ENCODE measurements at regions not wholly inside any gene's neighbourhood (a gene's known extent, or its start where the extent isn't known, plus 50 kb on each side); places are given as distances from the start of the nearest gene placed in this dataset.
A peak's percentile ranks its signal among the peaks of the same experiment; 100 is the strongest.

DNA sequence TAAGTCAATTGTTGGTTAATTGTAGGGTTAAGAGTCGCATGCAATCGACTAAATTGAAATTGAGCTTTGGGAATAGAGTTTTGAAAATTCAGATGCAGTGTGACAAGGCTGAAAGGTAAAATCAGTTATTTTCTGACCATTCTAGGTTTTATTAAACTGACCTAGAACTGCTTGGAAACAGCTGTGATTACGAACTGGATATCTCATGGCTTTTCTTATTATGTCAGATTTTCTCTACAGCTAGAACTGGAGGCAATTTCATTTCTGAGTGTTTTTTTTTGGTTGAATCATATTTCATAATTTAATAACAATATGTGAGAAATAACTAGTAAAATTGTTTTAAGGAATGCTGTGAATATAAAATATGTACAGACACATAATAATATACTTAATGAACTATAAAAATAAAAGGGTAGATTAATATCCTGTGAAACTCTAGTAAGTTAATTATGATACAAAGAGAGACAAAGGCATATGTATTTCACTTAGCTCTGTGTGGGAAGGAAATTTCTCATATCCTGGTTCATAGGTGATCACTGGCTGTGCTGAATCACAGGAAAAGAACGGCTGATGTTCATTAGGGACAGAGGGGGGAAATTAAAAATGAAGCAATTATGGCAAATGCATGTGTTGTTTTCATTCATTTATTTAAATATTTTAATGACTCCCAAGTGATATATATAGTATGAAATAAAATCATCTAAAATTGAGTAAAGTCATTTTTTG, 403.2 kb downstream of the ZIC1 start:
- TF ChIP-seq, protein P1, sequence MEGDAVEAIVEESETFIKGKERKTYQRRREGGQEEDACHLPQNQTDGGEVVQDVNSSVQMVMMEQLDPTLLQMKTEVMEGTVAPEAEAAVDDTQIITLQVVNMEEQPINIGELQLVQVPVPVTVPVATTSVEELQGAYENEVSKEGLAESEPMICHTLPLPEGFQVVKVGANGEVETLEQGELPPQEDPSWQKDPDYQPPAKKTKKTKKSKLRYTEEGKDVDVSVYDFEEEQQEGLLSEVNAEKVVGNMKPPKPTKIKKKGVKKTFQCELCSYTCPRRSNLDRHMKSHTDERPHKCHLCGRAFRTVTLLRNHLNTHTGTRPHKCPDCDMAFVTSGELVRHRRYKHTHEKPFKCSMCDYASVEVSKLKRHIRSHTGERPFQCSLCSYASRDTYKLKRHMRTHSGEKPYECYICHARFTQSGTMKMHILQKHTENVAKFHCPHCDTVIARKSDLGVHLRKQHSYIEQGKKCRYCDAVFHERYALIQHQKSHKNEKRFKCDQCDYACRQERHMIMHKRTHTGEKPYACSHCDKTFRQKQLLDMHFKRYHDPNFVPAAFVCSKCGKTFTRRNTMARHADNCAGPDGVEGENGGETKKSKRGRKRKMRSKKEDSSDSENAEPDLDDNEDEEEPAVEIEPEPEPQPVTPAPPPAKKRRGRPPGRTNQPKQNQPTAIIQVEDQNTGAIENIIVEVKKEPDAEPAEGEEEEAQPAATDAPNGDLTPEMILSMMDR (IDR thresholded peaks at IDR 0.05; ENCODE audit: insufficient read depth, low read depth, low read length, missing control alignments), result no peak
- no peak overlapping the region for H3K4me3 ChIP-seq (ENCODE audit: low read depth, low read length)
- no peak for DNase-seq (ENCODE audit: low read depth)

DNA sequence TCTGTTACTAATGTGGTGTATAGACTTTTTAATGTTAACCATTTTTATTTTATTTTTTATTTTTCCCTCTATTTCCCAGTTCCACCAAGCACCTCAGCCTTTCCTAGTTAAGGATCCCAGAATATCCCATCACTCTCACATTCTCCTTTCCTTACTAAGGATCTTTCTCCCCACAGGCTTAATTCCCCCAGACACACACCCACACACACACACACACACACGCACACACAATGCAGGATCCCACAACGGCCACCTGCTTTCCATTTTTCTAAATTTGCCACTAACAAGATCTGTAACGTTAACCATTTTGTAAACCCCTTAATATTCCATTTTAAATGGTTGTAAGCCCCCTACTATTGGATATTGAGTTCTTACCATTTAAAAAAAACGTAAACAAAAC, 404.1 kb downstream of the ZIC1 start:
- DNase-seq (ENCODE audit: low read depth), result no peak
- H3K4me3 ChIP-seq (ENCODE audit: low read depth, low read length), result no peak overlapping the region
- TF ChIP-seq, protein P1 (IDR thresholded peaks at IDR 0.05; ENCODE audit: insufficient read depth, low read depth, low read length, missing control alignments), result no peak

DNA sequence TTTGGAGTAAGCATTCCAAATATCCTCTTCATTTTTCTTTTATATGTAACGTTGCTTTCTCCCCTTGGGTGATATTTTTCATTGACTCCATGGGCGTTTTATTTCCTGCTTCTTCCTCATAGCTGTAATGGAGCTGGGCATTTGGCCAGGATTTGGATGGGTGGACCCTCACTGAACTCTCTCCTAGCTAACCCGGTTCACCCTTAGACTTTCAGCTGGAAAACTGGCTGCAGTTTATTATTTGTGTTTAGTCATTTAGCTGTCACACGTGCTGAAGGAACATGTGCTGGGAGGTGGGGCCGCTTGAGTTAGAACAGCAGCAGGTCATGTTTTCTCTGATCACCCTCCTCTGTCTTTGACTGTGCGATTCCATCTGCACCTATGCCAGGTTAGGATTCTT, 407.6 kb downstream of the ZIC1 start:
- DNase-seq (ENCODE audit: low read depth), result no peak
- TF ChIP-seq, protein P1 (IDR thresholded peaks at IDR 0.05; ENCODE audit: insufficient read depth, low read depth, low read length, missing control alignments), result no peak
- H3K4me3 ChIP-seq (ENCODE audit: low read depth, low read length), result no peak overlapping the region

DNA sequence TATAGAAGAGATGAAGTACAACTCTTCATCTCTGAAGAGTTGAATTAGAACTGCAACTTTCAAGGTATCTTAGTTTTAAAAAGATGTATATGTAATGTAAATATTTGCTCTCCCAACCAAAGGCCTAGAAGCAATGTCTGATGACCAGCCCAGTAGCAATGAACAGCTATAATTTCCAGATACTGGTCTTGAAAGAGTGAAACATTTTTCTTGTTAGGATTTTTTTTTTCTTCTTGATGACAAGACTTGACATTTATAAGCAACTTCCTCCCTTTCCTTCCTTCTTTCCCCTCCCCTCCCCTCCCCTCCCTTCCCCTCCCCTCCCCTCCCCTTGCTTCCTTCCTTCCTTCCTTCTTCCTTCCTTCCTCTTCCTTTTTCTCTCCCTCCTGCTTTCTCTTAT, 423.4 kb downstream of the ZIC1 start:
- H3K4me3 ChIP-seq (ENCODE audit: low read depth, low read length), result no peak overlapping the region
- TF ChIP-seq, protein P1 (IDR thresholded peaks at IDR 0.05; ENCODE audit: insufficient read depth, low read depth, low read length, missing control alignments), result no peak
- no peak for DNase-seq (ENCODE audit: low read depth)

DNA sequence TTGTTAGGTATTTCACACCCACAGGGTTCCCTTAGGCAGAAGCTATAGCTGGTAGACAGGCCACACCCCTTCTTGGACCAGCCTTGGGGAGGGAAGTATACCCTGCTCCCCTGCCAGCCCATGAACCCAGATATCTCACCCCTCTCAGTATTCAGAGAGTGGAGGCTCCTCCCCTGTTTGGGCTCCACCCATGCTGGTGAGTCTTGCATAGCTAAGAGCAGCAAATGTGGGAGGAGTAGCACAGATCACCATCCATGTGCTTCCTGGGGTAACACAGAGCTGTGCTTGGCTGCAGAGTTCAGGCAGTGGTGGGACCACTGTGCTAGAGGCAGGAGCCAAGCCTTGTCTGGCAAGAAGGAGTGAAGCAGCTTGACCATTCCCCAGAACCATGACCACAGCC, 427.2 kb downstream of the ZIC1 start:
- DNase-seq (ENCODE audit: low read depth), result no peak
- no peak overlapping the region for H3K4me3 ChIP-seq (ENCODE audit: low read depth, low read length)
- TF ChIP-seq, protein P1 (IDR thresholded peaks at IDR 0.05; ENCODE audit: insufficient read depth, low read depth, low read length, missing control alignments), result no peak

DNA sequence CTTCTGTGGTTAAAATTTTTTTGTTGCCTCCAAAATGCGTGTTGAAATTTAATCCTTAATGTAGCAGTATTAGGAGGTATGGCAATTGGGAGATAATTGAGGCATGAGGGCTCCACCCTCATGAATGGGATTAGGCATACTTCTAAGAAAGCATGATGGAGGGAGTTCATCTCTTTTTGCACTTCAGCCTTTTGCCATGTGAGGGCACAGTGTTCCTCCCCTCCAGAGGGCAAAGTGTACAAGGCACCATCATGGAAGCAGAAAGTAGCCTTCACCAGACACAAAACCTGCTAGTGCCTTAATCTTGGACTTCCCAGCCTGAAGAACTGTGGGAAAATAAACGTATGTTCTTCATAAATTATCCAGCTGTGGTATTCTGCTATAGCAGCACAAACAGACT, 429.5 kb downstream of the ZIC1 start:
- no peak overlapping the region for H3K4me3 ChIP-seq (ENCODE audit: low read depth, low read length)
- TF ChIP-seq, protein P1 (IDR thresholded peaks at IDR 0.05; ENCODE audit: insufficient read depth, low read depth, low read length, missing control alignments), result peak; percentile 11
- peak; percentile 50 for DNase-seq (ENCODE audit: low read depth)

DNA sequence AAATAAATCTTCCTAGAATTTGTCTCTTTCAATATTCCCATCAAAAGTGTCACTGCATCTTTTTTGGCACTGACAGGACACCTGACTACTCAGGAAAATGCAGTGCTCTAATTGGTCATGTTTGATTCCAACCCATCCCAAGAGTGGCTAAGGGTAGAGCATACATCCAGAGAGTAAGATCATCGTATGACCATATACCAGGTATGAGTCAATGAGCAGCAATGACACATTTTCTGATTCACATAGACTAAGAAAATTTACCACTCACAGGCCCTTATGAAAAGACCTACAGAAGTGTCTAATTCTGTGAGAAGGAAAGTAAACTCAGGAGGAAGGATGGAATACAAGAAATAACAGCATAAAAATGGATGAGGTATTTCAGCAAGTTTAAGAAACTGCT, 434.2 kb downstream of the ZIC1 start:
- DNase-seq (ENCODE audit: low read depth), result no peak
- TF ChIP-seq, protein P1 (IDR thresholded peaks at IDR 0.05; ENCODE audit: insufficient read depth, low read depth, low read length, missing control alignments), result no peak
- no peak overlapping the region for H3K4me3 ChIP-seq (ENCODE audit: low read depth, low read length)

Data from GM12865 (cell line).